ENCODE measurements at regions not wholly inside any gene's neighbourhood (a gene's known extent, or its start where the extent isn't known, plus 50 kb on each side); places are given as distances from the start of the nearest gene placed in this dataset.
A peak's percentile ranks its signal among the peaks of the same experiment; 100 is the strongest.

DNA sequence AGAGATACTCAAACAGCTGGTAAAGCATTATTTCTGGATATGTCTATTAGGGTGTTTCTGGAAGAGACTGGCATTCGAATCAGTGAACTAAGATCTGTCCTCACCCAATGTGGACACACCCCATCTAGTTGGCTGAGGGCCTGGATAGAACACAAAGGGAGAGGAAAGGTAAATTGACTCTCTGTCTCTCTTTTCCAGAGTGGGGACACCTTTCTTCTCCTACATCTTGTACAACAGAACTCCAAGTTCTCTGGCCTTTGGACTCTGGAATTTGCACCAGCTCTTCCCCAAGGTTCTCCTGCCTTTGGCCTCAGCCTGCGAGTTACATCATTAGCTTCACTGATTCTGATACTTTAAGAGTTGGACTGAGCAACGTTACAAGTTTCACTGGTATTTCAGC is 1253.9 kb downstream of the SLC16A7 start:
- DNase-seq (ENCODE audit: low spot score): no peak

DNA sequence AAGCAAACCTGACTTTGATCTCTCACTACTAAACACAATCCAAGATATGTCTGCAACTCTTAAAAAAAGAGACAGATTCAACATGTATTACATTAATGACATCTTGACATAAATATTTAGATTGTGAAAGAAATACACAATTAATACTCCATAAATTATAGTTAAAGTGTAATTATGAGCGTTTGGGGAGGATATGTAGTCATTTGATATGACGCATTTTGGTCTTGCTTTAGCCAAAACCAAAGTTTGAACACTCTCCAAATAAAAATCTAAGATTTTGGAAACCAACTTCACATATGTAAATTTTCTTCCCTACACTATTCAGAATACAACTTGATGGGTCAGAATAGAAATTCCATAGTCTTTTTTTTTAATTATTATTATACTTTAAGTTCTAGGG is 1257.6 kb downstream of the SLC16A7 start:
- DNase-seq (ENCODE audit: low spot score): no peak

DNA sequence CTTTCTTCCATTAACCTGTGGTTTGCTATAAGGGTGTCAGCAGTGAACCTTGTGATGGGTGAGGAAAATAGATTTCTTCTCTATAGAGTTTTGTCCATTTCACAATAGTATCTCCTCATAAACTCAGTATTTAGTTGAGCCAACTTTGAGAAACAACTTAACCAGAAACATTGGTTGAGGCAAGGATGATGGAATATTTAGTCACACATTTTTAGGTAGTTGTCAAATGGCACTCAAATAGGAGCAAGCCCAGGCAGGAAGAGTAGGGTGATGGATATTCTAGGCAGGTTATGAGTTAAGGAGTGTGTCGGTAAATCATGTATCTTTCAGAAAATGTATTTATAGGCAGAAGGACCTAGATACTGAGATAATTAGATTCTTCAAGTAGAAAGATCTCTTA is 1267.6 kb downstream of the SLC16A7 start:
- no peak for DNase-seq (ENCODE audit: low spot score)

DNA sequence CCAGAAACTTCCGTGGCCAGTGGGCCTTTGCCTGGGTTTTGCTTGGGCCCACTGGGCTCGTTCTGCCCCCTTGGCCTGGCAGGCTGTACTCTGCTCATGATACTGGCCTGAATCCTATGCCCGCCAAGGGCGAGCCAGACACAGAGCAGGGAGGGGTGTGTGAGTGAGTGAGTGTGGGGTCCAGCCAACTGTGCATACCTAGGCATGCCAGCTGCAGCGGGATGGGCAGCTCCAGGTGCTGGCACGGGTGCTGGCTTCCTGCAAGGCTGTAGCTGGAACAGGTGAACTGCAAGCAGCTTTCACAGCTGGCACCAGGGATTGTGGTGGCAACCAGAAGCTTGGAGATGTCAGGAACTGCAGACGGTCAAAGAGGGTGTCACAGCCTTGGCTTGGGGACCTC is 1276.4 kb downstream of the SLC16A7 start:
- DNase-seq (ENCODE audit: low spot score): no peak

DNA sequence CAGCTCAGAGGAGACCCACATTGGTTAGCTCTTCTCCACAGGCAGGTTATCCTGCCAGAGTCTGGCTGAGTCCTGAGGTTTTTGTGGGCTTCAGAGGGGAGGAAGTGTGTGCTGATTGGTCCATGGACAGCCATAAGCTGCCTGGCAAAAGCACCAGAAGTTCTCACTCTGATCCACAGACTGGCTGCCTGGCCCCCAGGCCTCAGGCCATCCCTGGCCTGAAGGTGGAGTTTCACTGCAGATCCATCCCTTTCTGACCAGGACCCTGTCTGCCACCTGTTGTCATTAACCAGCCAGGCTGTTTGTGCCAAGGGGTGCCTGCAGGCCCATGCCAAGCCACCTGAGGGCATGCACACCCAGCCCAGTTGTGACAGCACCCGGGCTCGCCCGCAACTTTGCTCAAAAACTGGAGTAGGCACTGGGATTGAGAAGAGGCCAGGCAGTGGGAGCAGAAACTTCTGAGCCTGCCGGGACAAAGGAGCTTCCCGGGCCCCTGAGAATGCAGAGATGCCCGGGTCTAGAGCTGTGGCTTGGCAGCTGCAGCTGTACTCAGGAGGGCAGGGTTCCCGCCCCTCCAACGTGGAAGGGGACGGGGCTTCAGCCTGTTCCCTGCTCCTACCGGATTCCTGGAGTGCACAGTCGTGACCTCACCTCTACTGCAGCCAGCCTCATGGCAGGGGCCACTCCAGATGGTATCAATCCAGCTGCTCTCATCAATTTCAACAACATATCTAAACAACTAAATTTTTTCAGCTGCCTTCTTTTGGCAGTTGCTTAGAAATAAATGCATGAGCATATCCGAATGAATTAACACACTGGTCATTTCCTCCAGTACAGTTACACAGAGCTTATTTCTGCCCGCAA is 1277.3 kb downstream of the SLC16A7 start:
- no peak for DNase-seq (ENCODE audit: low spot score)

DNA sequence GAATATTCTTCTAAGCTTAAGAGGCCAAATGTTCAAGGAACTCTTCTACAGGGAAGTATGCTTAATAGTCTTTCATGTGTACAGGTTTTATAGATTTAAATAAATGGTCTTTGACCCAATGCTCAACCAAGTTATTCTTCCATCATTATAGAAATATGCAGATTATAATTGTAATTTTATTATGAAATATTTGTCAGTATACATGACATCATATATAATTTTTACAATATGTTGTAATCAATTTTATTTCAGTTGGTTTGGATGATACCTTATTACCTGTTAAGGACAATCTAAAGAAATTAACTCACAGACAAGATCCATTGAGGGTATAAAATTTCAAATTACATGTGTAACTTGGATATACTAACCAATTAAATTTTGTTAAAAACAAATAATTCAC is 1278.3 kb downstream of the SLC16A7 start:
- DNase-seq (ENCODE audit: low spot score): no peak

DNA sequence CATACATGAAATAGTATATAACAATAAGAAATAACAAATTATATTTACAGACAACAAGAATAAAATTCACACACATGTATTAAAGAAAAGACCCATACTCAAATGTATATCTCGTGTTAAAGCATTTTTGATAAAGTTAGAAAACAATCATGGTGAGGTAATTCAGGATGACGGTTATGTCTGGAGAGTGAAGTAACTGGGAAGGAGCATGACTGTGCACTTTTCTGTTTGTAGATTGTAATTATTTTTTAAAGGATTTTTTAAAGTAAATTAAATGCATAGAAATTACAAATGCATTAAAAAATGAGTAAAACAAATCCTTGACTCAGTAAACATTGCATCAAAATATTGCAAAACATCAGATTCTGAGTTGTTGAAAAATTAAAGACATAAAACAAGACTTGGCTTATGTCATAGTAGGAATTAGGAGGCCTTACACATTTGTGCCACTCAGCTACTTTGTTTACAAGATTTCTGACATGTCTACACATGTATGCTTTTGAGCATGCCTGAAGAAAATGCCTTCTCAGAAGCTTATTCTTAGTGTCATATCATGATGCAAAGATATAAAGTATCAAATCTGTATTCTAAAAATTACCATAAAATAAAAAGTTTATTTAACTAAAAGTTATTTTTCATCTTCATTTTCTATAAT is 1325.1 kb downstream of the SLC16A7 start:
- peak; percentile 22 for DNase-seq (ENCODE audit: low spot score)

DNA sequence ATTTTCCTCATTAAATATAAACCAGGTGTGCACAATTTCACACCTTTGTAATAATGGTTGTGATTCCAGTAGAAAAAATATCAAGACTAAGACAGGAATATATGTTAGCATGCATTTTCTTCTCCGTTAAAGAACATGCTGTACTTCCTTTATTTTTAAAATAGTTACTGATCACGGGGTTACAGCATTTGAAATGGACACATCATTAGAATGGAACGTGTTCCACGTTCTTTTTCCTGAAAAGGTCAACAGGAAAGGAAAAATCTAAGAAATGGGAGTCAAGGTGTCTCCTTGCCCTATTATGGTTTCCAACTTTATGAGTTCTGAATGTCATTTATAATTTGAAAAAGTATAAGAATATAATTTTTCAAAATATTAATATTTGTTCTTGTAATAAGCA is 1325.7 kb downstream of the SLC16A7 start:
- no peak for DNase-seq (ENCODE audit: low spot score)

DNA sequence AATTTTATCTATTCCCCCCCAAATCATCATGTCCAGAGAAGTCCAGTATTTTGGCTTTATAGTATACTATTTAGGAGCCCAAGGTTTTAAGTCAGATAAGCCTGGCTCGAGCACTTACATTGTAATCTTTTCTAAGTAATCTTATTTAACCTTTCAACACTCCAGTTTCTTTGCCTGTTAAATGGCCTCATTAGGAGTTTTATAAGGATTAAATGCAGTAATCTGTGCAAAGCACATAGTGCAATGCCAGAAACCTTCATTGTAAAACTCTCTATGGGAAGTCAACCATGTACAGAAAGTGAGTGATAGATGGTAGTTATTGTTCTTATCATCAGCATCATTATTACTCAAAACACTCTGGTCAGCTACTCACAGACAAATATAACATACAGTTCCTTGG is 1330.4 kb downstream of the SLC16A7 start:
- no peak for DNase-seq (ENCODE audit: low spot score)

DNA sequence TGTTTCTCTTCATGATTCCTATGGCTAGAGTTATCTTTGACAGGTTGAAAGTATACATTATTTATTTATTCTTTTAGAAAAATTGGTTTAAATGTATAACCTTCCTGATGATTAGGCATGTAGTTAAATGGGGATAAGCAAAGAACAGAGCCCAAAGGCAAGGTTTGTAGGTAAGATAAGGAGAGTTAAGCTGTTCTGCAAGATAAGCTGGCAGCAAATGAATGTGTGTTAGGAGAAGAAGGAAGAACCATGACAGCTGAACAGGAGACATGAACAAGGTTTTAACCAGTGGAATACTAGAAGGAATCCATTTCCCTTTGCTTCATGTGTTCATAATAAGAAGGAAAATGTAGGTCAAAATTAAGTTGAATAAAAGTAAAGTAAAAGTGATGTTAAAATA is 1330.1 kb upstream of the USP15 start:
- no peak for DNase-seq (ENCODE audit: low spot score)

DNA sequence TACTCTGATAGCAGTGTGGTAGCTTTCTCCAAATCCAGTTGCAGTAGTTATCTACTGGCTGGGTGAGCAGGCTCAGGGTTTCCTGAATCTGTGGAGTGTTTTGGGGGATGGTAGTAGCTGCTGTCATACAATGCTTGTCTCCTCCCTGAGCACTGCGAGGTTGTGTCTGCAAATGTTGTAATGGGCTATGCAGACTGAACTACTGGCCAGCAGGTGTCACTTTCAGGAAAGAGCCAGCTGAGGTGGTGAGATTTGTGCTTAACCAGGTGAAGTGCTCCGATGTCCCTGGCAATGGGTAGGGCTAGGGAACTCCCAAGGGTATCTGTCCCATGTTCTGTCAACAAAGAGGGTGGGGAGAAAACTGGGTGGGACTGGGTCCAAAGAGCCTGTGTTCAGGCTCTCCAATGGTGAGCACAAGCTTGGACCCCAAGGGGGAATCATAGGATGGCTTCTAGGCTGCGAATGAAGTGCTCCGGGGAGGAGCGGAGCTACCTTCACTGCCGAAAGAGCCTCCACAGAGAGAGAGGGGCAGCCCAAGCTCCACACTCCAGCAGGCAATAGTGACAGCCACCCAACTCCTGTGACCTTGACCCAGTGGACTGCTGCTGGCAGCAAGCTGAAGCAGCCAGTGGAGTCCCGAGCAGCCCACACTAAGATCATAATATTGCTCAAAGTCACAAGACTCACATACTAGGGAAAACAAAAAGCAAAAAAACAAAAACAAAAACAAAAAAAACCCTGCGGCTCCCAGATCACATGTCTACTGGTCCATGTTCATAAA is 1324.0 kb upstream of the USP15 start:
- no peak for DNase-seq (ENCODE audit: low spot score)

DNA sequence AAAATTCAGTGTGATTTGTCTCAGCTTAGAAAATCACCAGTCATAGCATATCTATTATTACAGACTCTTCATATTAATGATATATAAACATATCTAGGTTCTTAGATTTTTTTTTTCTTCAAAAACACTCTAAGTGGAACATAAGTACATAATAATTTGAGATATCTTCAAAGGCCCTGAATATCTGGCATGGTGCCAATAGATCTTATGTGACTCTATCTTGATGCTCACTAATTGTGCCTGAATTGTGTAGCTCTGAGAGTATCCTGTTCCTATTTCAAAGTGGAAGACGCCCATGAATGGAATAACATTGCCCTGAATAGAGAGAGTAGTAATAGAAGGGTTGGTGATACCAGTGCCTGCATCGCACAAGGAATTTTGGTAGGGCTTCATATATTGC is 1312.7 kb upstream of the USP15 start:
- DNase-seq (ENCODE audit: low spot score): no peak

DNA sequence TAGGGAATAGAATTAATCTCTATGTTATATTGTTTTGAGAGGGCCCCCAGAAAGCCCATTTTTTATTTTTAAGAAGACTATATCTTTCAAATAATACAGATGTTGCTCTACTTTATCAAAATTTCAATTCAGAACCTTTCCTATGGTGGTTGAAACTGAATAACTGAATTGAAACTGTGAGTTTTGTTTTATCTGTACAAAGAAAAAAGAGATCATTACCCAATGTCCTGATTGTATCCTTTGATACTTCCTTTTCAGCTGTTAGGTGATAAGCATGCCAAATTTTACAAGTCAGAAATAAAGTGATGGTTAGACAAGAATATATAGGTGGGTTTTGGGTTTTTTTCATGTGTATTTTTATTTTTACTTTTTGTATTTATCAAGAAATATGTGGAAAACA is 1293.1 kb upstream of the USP15 start:
- DNase-seq (ENCODE audit: low spot score): no peak

DNA sequence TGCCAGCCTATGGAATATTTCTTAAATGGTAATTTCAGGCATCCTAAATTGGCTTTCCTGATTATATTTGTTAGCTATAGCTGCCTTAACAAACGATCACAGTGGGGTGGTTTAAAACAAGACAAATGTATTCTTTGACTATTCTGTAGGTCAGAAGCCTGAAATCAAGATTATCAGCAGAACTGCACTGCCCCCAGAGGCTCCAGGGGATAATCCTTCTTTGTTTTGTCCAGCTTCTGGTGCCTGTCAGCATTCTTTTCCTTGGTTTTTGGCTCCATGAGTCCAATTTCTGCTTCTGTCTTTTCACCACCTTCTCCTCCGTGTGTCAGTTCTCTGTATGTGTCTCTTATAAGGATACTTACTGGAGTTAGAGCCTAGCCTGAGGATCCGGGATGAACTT is 1282.2 kb upstream of the USP15 start:
- peak; percentile 8 for DNase-seq (ENCODE audit: low spot score)

DNA sequence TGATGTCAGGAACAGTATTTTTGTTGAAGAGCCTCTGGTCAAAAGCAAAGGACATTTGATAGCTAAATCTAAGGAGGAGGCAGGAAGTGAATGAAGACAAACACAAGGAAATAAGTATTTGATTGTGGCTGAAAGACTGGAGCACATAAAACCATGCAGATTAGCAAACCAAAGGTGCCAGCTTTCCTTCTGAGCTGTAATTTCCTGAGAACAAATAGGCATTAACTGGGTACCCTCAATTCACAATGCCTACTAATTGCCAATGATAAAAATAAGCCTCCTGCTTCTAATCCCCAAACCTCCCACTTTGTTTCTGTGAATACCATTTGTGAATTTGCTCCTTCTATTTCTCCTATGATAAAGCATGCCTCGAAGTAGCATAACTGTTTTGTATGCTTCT is 1279.6 kb upstream of the USP15 start:
- DNase-seq (ENCODE audit: low spot score): no peak

DNA sequence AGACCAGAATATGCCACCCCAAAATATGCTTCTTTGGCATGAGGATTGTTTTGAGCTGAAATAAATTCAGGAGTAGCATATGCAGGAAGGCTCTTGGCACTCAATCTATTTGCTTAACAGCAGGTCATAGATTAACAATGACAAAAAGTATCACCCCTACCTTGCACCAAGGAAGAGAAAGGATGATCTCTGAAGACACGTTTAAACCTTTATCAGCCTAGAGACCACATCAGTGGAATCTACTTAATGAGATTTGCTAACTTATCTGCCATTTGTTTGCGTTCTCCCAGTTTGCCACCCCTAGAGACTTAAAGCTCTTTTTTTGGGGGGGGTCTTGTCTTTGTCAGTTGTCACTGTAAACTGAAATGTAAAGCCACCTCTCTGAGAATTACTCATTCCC is 1278.7 kb upstream of the USP15 start:
- no peak for DNase-seq (ENCODE audit: low spot score)

DNA sequence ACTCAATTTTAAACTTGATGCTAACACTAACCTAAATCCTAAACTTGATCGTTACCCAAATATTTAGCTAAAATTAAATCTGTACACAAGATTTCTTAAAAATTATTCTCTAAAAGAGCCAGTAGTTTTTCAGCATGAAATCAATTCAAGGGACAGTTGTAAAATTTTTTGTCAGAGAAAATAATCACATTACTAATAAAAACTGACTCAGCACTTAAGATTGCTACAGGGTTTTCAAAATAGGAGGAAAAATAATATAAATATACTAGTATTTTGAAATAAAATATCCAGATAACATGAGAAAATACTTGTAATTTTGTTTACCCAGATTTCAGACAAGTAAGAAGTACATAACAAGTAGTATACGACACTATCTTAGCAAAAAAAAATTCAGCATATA is 1268.1 kb upstream of the USP15 start:
- no peak for DNase-seq (ENCODE audit: low spot score)

DNA sequence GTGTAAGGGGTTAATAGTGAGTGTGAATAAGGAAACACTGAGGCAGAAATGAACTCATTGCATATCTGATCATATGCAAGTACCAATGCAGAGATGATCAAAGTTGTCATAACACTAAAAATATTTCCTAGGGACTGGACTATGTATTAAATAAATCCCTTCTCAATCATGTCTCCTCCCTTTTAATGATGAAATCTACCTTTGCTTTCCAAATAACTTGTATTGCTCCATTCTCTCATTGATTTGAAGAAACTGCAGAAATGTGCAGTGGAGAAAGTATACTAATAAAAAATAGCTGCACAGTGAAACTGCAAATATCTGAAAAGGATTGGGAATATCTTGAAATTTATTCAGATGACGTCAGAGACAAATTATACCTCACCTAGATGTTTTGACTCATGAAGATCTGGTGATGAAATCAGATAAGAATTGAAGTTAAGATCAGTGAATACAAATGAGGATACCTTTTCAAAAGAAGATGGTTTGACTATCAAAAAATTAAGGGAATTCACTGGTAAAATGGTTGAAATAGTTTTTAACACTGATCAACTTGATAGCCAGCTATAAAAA is 1264.9 kb upstream of the USP15 start:
- DNase-seq (ENCODE audit: low spot score): no peak

DNA sequence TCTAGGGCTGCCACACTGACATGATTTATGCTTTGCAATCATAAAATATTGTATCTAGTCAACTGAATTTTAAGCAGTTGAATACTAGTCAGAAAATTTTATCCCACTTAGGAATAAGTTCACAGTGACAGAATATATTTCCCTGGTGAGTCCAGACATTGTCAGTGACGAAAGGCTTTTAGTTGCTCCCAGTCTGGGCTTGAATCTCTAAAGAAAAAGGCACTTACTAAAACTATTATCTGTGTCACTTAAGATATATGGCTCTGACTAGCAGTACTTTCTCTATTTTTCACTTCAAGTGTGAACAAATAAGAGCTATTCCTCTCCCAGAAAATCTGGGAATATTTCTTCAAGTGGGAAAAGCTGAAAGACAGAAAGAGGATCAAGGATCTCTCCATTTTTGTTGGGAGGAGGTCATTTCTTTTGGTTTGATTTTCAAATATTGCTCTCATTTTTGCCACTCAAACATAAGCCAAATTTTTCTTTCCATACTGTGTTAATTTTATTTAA is 1262.3 kb upstream of the USP15 start:
- no peak for DNase-seq (ENCODE audit: low spot score)

DNA sequence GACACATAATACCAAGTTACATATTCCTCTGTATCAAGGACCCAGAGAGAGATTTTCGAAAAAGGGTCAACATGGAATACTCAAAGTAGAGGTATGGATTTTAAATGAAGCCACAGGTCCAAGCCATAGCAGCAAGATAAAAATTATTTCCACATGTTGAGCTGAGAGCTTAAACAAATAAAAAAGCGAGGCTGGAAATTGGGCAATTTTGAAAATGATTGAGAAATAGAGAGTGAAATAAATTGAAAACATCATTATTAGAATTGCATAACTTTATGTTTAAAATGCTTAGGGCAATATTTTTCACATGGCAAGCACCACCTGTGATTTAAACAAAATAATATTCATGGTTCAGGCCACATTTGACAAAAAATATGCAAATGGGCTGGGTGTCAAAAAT is 1251.0 kb upstream of the USP15 start:
- DNase-seq (ENCODE audit: low spot score): no peak

DNA sequence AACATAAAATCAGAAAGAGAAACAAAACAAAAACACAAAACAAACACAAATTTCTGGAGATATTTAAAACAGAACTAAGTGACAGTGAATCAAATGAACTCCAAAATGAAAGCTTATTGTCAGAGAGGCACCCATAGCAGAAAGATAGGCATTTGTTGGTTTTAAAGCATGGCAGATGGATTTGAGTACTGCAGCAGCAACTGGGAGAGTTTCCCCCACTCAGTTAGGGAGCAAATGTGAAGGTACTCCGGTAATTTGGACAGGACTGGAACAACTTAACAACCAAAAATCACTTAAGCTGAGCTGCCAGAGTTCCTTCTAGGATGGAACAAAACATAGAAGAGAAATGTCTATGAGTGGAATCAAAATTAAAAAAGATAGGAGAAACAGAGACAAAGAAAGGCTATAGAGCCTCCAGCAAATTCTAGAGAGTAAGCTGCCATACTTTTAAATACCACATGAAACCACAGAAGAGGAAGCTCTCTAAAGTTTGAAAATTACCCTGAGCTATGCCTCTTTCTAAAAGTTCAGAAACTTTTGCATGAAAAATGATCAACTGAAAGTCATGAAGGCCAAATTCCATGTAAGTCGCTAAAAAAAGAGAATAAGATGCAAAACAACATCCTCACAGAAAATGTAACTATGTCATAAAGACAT is 1248.3 kb upstream of the USP15 start:
- no peak for DNase-seq (ENCODE audit: low spot score)

DNA sequence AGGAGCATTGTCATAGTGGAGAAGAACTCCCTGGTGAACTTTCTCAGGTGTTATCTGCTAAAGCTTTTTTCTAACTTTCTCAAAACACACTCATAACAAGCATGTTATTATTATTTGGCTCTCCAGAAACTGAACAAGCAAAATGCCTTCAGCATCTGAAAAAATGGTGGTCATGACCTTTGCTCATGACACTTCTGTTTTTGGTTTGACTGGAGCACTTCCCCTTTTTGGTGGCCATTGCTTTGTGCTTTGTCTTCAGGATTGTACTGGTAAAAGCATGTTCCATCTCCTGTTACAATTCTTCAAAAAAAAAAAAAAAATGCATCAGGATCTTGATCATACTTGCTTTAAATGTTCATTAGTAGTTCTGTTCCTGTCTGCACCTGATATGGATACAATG is 1241.6 kb upstream of the USP15 start:
- DNase-seq (ENCODE audit: low spot score): no peak

All from H4 (cell line).